PFSK-1 (cell line): ENCODE measurements at regions not wholly inside any gene's neighbourhood (a gene's known extent, or its start where the extent isn't known, plus 50 kb on each side); places are given as distances from the start of the nearest gene placed in this dataset.

ENCODE experiments used
- FOXP2 ChIP-seq: optimal IDR thresholded peaks from 2 replicates; pipeline ENCODE3; 2011; ENCODE audit warnings: borderline replicate concordance, control low read depth, inconsistent platforms; ENCODE audit not compliant: insufficient read depth; ENCODE audit errors: extremely low read length, extremely low read depth
- POLR2AphosphoS5 ChIP-seq: IDR thresholded peaks from 2 replicates; pipeline ENCODE4 v1.6.1; 2012; ENCODE audit warnings: low read depth, mild to moderate bottlenecking, control low read depth, low read length, moderate library complexity
- REST ChIP-seq, 2 experiments: IDR thresholded peaks; 2 replicates each; pipeline versions ENCODE4 v1.6.1 to v1.8.0; 2011 to 2012; ENCODE audit warnings: low read depth in 2 of 2, low read length in 2 of 2, control low read depth in 1 of 2, inconsistent platforms in 1 of 2, mild to moderate bottlenecking in 1 of 2, moderate library complexity in 1 of 2; ENCODE audit not compliant: insufficient read depth in 1 of 2
- SIN3A ChIP-seq: IDR thresholded peaks from 2 replicates; pipeline ENCODE4 v1.6.1; 2012; ENCODE audit warnings: mild to moderate bottlenecking, low read length, moderate library complexity, borderline replicate concordance; ENCODE audit not compliant: insufficient read depth
- TAF1 ChIP-seq: IDR thresholded peaks from 2 replicates; pipeline ENCODE4 v1.6.1; 2012; ENCODE audit warnings: low read length, control low read depth, borderline replicate concordance; ENCODE audit not compliant: insufficient read depth

DNA sequence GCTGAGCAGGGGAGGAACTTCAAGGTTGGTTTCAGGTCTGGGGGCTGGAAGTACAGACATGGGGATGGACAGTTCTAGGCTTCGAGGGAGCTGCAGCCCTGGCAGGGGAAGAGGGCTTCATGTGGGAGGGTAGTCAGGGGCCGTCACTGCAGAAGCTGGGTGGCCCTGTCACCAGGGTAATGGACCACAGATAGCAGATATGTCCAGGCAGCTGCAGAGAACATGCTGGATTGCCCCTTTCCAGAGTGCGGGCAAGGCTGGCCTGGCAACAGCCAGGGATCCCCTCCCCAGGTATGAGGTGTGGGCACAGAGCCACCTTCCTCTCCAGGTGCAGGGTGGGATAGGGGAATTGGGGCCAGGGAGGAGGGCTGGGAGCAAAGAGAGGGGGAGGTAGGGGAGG lies 206.5 kb downstream of the GADD45G start:
- TF ChIP-seq FOXP2: no peak
- no peak for TF ChIP-seq POLR2AphosphoS5

- TF ChIP-seq SIN3A (no peak), REST (IDR thresholded peaks at IDR 0.05; ENCODE audit: insufficient read depth in 1 of 2, low read depth in 2 of 2, low read length in 2 of 2) (no peak), FOXP2 (no peak), TAF1 (no peak), POLR2AphosphoS5 (no peak)
Observed at GRCh38 chr9:89811886-89812450, 207.2 kb downstream of the GADD45G start.

GRCh38 chr9:89812556-89813181 lies 207.9 kb downstream of the GADD45G start:
- TF ChIP-seq FOXP2 (no peak), SIN3A (no peak), REST (IDR thresholded peaks at IDR 0.05; ENCODE audit: insufficient read depth in 1 of 2, low read depth in 2 of 2, low read length in 2 of 2) (no peak), POLR2AphosphoS5 (no peak), TAF1 (no peak)

DNA sequence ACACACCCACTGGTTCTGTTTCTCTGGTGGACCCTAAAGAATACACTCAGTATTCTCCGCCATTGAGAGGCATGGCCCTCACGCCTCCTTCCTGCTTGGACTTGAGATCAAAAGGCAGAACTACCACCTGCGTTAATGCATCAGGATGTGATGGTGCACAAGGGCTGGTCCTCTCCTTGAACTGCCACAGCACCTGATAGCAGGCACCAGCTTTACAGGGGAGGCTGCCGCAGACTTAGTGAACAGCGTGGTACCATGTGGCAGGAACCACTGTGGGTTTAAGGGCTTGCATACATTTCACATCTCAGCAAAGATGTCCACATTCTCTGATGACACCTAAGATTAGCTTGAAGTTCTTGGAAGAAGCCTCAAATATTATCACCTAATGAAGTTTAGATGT lies 208.7 kb downstream of the GADD45G start:
- TF ChIP-seq REST (IDR thresholded peaks at IDR 0.05; ENCODE audit: insufficient read depth in 1 of 2, low read depth in 2 of 2, low read length in 2 of 2): no peak
- TF ChIP-seq FOXP2: no peak
- TF ChIP-seq SIN3A: no peak
- no peak for TF ChIP-seq TAF1

DNA sequence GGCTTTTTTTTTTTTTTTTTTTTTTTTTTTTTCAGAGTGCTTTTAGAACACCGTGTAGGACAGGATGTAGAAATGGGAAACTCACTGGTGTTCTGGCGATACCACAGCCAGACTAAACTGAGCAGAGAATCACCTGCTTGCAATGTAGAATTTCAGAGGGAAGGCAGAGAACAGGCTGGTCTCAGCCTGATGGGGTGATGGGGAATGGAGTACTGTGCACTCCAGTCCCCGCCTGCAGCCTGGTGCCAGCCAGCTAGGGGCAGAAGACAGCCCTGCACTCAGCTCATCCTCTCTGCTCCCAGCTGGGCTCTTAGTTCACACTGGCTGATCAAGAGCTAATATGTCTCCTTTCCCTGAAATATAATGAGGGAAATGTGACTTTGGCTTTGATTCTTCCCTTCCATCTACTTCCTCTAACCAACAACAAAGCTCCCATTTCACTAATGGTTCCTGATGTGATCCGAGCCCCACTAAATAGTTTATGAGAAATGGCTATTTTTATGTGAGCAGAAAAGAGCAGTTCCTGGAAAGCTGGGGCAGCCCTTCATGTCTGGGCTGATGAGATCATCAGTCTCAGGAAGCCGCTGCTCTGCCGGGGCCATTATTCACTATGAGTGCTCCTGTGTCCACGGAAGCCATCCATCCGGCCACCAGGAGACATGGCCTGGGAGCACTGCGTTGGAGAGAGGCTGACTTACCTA lies 209.7 kb downstream of the GADD45G start:
- TF ChIP-seq SIN3A (no peak), TAF1 (no peak), REST (IDR thresholded peaks at IDR 0.05; ENCODE audit: insufficient read depth in 1 of 2, low read depth in 2 of 2, low read length in 2 of 2) (no peak), FOXP2 (no peak), POLR2AphosphoS5 (no peak)
